ENCODE measurements at regions not wholly inside any gene's neighbourhood (a gene's known extent, or its start where the extent isn't known, plus 50 kb on each side); places are given as distances from the start of the nearest gene placed in this dataset.

- Histone ChIP-seq H3K27ac (ENCODE audit: low read length) (no peak overlapping the region), H3K36me3 (ENCODE audit: insufficient read depth, low read depth, low read length) (no peaks in the 10 kb centered on the region), H3K27me3 (ENCODE audit: insufficient read depth, low read length) (0 out of 2 replicates have a peak, but pooled peaks cover 5% of the 10 kb centered on the region), H3K4me1 (ENCODE audit: insufficient read depth, low read length) (peaks cover 4% of the 10 kb centered on the region; the same call in 1 of the 2 replicates), H3K9me3 (ENCODE audit: insufficient read depth, low read depth, low read length) (no peaks in the 10 kb centered on the region), H3K9ac (ENCODE audit: low read depth, low read length) (no peak overlapping the region), H3K4me3 (ENCODE audit: low read length) (no peak overlapping the region)
Observed at GRCh38 chr5:2566284-2566683, 185.2 kb downstream of the IRX2 start.

GRCh38 chr5:2565147-2565546 lies 186.3 kb downstream of the IRX2 start:
- Histone ChIP-seq H3K4me1 (ENCODE audit: insufficient read depth, low read length) (no peaks in the 10 kb centered on the region), H3K27me3 (ENCODE audit: insufficient read depth, low read length) (0 out of 2 replicates have a peak, but pooled peaks cover 2% of the 10 kb centered on the region), H3K27ac (ENCODE audit: low read length) (no peak overlapping the region), H3K9ac (ENCODE audit: low read depth, low read length) (no peak overlapping the region), H3K4me3 (ENCODE audit: low read length) (no peak overlapping the region), H3K36me3 (ENCODE audit: insufficient read depth, low read depth, low read length) (no peaks in the 10 kb centered on the region), H3K9me3 (ENCODE audit: insufficient read depth, low read depth, low read length) (no peaks in the 10 kb centered on the region)

DNA sequence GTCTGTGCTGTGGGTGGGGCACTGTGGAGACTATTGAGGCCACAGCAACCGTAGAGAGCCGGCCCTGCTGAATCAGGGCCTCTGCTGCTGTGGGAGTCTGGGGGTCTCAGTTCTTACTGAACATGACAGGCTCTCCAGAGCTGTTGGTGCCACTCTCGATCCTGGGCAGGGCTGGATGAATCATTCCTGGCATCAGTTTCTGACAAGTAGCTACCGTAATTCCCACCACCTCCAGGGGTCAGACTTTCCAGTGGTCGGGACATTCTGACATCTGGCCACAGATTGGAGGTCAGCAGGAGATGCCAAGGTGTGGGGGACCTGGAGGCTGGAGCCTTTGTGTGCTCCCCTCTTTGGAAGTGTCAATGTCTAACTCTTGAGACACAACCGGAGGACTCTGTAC lies 188.4 kb downstream of the IRX2 start:
- Histone ChIP-seq H3K4me1 (ENCODE audit: insufficient read depth, low read length) (no peaks in the 10 kb centered on the region), H3K36me3 (ENCODE audit: insufficient read depth, low read depth, low read length) (no peaks in the 10 kb centered on the region), H3K9ac (ENCODE audit: low read depth, low read length) (no peak overlapping the region), H3K27ac (ENCODE audit: low read length) (no peak overlapping the region), H3K27me3 (ENCODE audit: insufficient read depth, low read length) (no peaks in the 10 kb centered on the region), H3K9me3 (ENCODE audit: insufficient read depth, low read depth, low read length) (no peaks in the 10 kb centered on the region), H3K4me3 (ENCODE audit: low read length) (no peak overlapping the region)

DNA sequence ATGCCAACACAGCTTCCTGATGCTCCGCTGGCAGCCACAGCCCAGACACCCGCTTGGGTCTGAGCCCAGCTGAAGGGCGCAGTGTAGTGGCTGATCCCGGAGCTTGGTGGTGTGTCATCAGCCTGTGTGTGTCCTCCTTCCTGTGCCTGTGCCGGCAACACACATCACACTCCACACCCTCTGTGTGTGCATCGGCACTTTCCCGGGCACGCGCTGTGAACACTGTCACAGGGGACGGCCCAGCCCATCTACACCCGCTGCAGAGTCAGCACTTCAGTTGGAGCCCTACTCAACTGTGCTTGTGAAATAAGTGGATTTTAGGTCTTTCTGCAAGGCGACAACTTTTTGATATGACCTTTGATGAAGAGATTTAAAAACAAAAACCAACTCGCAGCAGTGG lies 189.4 kb downstream of the IRX2 start:
- Histone ChIP-seq H3K9me3 (ENCODE audit: insufficient read depth, low read depth, low read length) (no peaks in the 10 kb centered on the region), H3K4me1 (ENCODE audit: insufficient read depth, low read length) (no peaks in the 10 kb centered on the region), H3K27ac (ENCODE audit: low read length) (no peak overlapping the region), H3K36me3 (ENCODE audit: insufficient read depth, low read depth, low read length) (no peaks in the 10 kb centered on the region), H3K9ac (ENCODE audit: low read depth, low read length) (no peak overlapping the region), H3K4me3 (ENCODE audit: low read length) (no peak overlapping the region), H3K27me3 (ENCODE audit: insufficient read depth, low read length) (no peaks in the 10 kb centered on the region)

DNA sequence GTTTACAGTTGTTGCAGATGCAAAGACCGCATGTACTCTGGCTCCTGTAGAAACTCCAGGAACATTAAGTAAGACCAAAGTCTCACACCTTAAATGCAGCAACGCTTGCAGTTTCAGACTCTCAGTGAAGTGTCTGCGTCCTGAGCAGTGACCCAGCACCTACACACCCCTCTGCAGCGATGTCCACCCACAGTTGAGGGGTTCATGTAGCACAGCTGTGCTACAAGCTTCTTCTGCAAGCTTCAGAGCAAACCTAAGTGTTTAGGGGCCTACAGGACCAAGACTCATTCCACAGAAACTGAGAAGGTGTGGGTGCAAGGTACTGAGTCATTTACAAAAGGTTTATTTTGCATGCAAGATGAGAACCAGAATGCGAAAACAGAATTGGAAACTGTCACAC lies 191.0 kb downstream of the IRX2 start:
- no peaks in the 10 kb centered on the region for H3K27me3 ChIP-seq (ENCODE audit: insufficient read depth, low read length)
- H3K4me1 ChIP-seq (ENCODE audit: insufficient read depth, low read length): no peaks in the 10 kb centered on the region
- no peak overlapping the region for H3K9ac ChIP-seq (ENCODE audit: low read depth, low read length)
- H3K27ac ChIP-seq (ENCODE audit: low read length): no peak overlapping the region
- peaks cover 2% of the 10 kb centered on the region; the same call in 1 of the 2 replicates for H3K9me3 ChIP-seq (ENCODE audit: insufficient read depth, low read depth, low read length)
- no peak overlapping the region for H3K4me3 ChIP-seq (ENCODE audit: low read length)
- H3K36me3 ChIP-seq (ENCODE audit: insufficient read depth, low read depth, low read length): no peaks in the 10 kb centered on the region

GRCh38 chr5:2557435-2557834 lies 194.0 kb downstream of the IRX2 start:
- Histone ChIP-seq H3K36me3 (ENCODE audit: insufficient read depth, low read depth, low read length) (no peaks in the 10 kb centered on the region), H3K9ac (ENCODE audit: low read depth, low read length) (no peak overlapping the region), H3K4me3 (ENCODE audit: low read length) (no peak overlapping the region), H3K4me1 (ENCODE audit: insufficient read depth, low read length) (no peaks in the 10 kb centered on the region), H3K9me3 (ENCODE audit: insufficient read depth, low read depth, low read length) (peaks cover 29% of the 10 kb centered on the region), H3K27ac (ENCODE audit: low read length) (no peak overlapping the region), H3K27me3 (ENCODE audit: insufficient read depth, low read length) (no peaks in the 10 kb centered on the region)

DNA sequence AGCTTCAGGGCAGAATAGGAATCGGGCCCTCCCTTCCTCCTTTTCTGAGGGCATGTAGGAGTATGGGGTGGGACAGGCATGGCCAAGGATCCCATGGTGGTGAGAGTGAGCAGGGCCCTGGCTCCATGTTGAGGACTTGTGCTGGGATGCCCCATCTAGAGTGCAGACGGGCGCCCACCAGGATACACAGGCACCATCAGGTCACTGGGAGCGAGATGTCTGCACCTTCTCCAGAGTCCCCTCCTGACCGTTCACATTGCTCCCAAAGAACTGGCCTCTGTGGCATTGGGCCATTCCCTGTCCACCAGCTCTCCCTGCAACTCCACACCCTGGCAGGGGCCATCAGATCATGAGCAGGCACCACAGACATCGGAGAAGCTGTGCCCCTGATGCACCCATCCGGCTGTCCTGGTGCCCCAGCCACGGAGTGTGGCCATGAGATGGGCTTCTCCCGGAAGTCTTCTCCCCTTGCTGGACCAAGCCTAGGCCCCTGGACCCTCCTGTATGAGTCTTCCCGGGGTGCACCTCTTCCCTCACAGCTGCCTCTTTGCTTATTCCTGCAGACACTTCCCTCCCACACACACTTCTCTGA lies 195.0 kb downstream of the IRX2 start:
- Histone ChIP-seq H3K36me3 (ENCODE audit: insufficient read depth, low read depth, low read length) (no peaks in the 10 kb centered on the region), H3K4me3 (ENCODE audit: low read length) (no peak overlapping the region), H3K27me3 (ENCODE audit: insufficient read depth, low read length) (no peaks in the 10 kb centered on the region), H3K27ac (ENCODE audit: low read length) (no peak overlapping the region), H3K4me1 (ENCODE audit: insufficient read depth, low read length) (no peaks in the 10 kb centered on the region), H3K9ac (ENCODE audit: low read depth, low read length) (no peak overlapping the region), H3K9me3 (ENCODE audit: insufficient read depth, low read depth, low read length) (peaks cover 29% of the 10 kb centered on the region)

- H3K36me3 ChIP-seq (ENCODE audit: insufficient read depth, low read depth, low read length): no peaks in the 10 kb centered on the region
- no peaks in the 10 kb centered on the region for H3K4me1 ChIP-seq (ENCODE audit: insufficient read depth, low read length)
- H3K9ac ChIP-seq (ENCODE audit: low read depth, low read length): no peak overlapping the region
- H3K27me3 ChIP-seq (ENCODE audit: insufficient read depth, low read length): no peaks in the 10 kb centered on the region
- no peak overlapping the region for H3K4me3 ChIP-seq (ENCODE audit: low read length)
- H3K27ac ChIP-seq (ENCODE audit: low read length): no peak overlapping the region
- peaks cover 29% of the 10 kb centered on the region for H3K9me3 ChIP-seq (ENCODE audit: insufficient read depth, low read depth, low read length)
Observed at GRCh38 chr5:2553611-2554010, 197.9 kb downstream of the IRX2 start.

- no peak overlapping the region for H3K9ac ChIP-seq (ENCODE audit: low read depth, low read length)
- H3K4me1 ChIP-seq (ENCODE audit: insufficient read depth, low read length): no peaks in the 10 kb centered on the region
- no peak overlapping the region for H3K4me3 ChIP-seq (ENCODE audit: low read length)
- H3K27me3 ChIP-seq (ENCODE audit: insufficient read depth, low read length): no peaks in the 10 kb centered on the region
- H3K9me3 ChIP-seq (ENCODE audit: insufficient read depth, low read depth, low read length): peaks cover 28% of the 10 kb centered on the region
- no peaks in the 10 kb centered on the region for H3K36me3 ChIP-seq (ENCODE audit: insufficient read depth, low read depth, low read length)
- no peak overlapping the region for H3K27ac ChIP-seq (ENCODE audit: low read length)
Observed at GRCh38 chr5:2550509-2550908, 201.0 kb downstream of the IRX2 start.

- Histone ChIP-seq H3K9ac (ENCODE audit: low read depth, low read length) (no peak overlapping the region), H3K36me3 (ENCODE audit: insufficient read depth, low read depth, low read length) (no peaks in the 10 kb centered on the region), H3K9me3 (ENCODE audit: insufficient read depth, low read depth, low read length) (peaks cover 22% of the 10 kb centered on the region), H3K4me1 (ENCODE audit: insufficient read depth, low read length) (no peaks in the 10 kb centered on the region), H3K4me3 (ENCODE audit: low read length) (no peak overlapping the region), H3K27ac (ENCODE audit: low read length) (no peak overlapping the region), H3K27me3 (ENCODE audit: insufficient read depth, low read length) (no peaks in the 10 kb centered on the region)
Observed at GRCh38 chr5:2549900-2550299, 201.6 kb downstream of the IRX2 start.

GRCh38 chr5:2549354-2549753 lies 202.1 kb downstream of the IRX2 start:
- no peaks in the 10 kb centered on the region for H3K27me3 ChIP-seq (ENCODE audit: insufficient read depth, low read length)
- H3K27ac ChIP-seq (ENCODE audit: low read length): no peak overlapping the region
- H3K9me3 ChIP-seq (ENCODE audit: insufficient read depth, low read depth, low read length): peaks cover 16% of the 10 kb centered on the region
- H3K4me3 ChIP-seq (ENCODE audit: low read length): no peak overlapping the region
- no peak overlapping the region for H3K9ac ChIP-seq (ENCODE audit: low read depth, low read length)
- no peaks in the 10 kb centered on the region for H3K4me1 ChIP-seq (ENCODE audit: insufficient read depth, low read length)
- H3K36me3 ChIP-seq (ENCODE audit: insufficient read depth, low read depth, low read length): no peaks in the 10 kb centered on the region

DNA sequence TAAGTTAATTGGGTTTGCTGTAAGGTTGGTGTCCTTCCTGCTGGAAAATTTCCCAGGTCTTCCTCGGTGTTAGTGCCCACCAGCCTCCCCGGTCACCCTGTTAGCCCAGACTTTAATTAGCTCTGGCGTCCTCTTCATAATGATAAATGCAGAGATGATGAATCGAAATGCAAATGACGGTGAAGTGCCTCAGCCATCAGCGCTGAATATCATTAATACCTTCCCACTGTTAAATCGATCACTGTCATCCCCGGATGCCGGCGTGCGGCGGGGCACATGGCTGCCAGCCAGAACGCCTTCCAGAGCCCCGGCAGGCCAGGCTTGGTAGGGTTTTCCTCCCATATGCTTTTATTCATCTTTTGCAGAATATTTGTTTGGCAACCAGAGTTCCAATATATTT lies 204.5 kb downstream of the IRX2 start:
- Histone ChIP-seq H3K36me3 (ENCODE audit: insufficient read depth, low read depth, low read length) (no peaks in the 10 kb centered on the region), H3K4me3 (ENCODE audit: low read length) (no peak overlapping the region), H3K9me3 (ENCODE audit: insufficient read depth, low read depth, low read length) (no peaks in the 10 kb centered on the region), H3K9ac (ENCODE audit: low read depth, low read length) (no peak overlapping the region), H3K27ac (ENCODE audit: low read length) (no peak overlapping the region), H3K4me1 (ENCODE audit: insufficient read depth, low read length) (no peaks in the 10 kb centered on the region), H3K27me3 (ENCODE audit: insufficient read depth, low read length) (no peaks in the 10 kb centered on the region)

All from iPS-20b (cell line).